ENCODE measurements at regions not wholly inside any gene's neighbourhood (a gene's known extent, or its start where the extent isn't known, plus 50 kb on each side); places are given as distances from the start of the nearest gene placed in this dataset.

- TF ChIP-seq POLR2A (IDR thresholded peaks at IDR 0.05) (no peak), CTCF (IDR thresholded peaks at IDR 0.05) (no peak)
- 84 to 88% methylated on average over 5 of the region's 5 CpGs for WGBS, 2 donors
- intact Hi-C loops (cut with DNase I): loop anchor here (10.0 kb wide), 1 partner anchor 413 kb away; no protein-coding TSS in a partner anchor
- H3K27ac ChIP-seq: no peak overlapping the region
- no peaks in the 10 kb centered on the region for H3K36me3 ChIP-seq
- DNase-seq: no peak
- no peaks in the 10 kb centered on the region for H3K9me3 ChIP-seq
- no peak overlapping the region for H3K4me3 ChIP-seq
- H3K27me3 ChIP-seq: peaks cover 0 to 9% (median 0%) of the 10 kb centered on the region in 4 donors
- H3K4me1 ChIP-seq: peaks cover 0 to 7% (median 0%) of the 10 kb centered on the region in 3 donors
Measured at GRCh38 chr20:1761598-1761997, 104.0 kb upstream of the SIRPG start.

- 30 to 39% methylated on average over 5 of the region's 5 CpGs for WGBS, 2 donors
- no peak for DNase-seq
- intact Hi-C loops (cut with DNase I): loop anchor here (10.0 kb wide), 1 partner anchor 414 kb away; no protein-coding TSS in a partner anchor
Measured at GRCh38 chr20:1761116-1761515, 103.5 kb upstream of the SIRPG start.

GRCh38 chr20:1758765-1759164 lies 101.2 kb upstream of the SIRPG start:
- no peak for TF ChIP-seq CTCF (IDR thresholded peaks at IDR 0.05)
- no peak for TF ChIP-seq POLR2A (IDR thresholded peaks at IDR 0.05)
- Histone ChIP-seq H3K4me1 (no peaks in the 10 kb centered on the region), H3K27ac (no peak overlapping the region), H3K4me3 (no peak overlapping the region), H3K27me3 (no peaks in the 10 kb centered on the region), H3K36me3 (no peaks in the 10 kb centered on the region), H3K9me3 (no peaks in the 10 kb centered on the region)
- intact Hi-C loops (cut with DNase I): no loop called here
- DNase-seq: no peak
- 64 to 85% methylated on average over 1 to 2 of the region's 2 CpGs for WGBS, 2 donors

More at GRCh38 chr20:1761116-1761515, 103.5 kb upstream of the SIRPG start:
- H3K27me3 ChIP-seq: peaks cover 0 to 9% (median 0%) of the 10 kb centered on the region in 4 donors
- TF ChIP-seq POLR2A (IDR thresholded peaks at IDR 0.05): no peak
- no peak for TF ChIP-seq CTCF (IDR thresholded peaks at IDR 0.05)
- H3K27ac ChIP-seq: no peak overlapping the region
- no peak overlapping the region for H3K4me3 ChIP-seq
- no peaks in the 10 kb centered on the region for H3K9me3 ChIP-seq
- no peaks in the 10 kb centered on the region for H3K36me3 ChIP-seq
- H3K4me1 ChIP-seq: peaks cover 0 to 7% (median 0%) of the 10 kb centered on the region in 3 donors

GRCh38 chr20:1757606-1758512 lies 100.3 kb upstream of the SIRPG start:
- WGBS, 2 donors: 60 to 78% methylated on average over 5 of the region's 5 CpGs
- Histone ChIP-seq H3K4me3 (no peak overlapping the region), H3K4me1 (no peaks in the 10 kb centered on the region)

More at GRCh38 chr20:1757606-1758512, 100.3 kb upstream of the SIRPG start:
- no peak for TF ChIP-seq POLR2A (IDR thresholded peaks at IDR 0.05)
- TF ChIP-seq CTCF (IDR thresholded peaks at IDR 0.05): no peak
- Histone ChIP-seq H3K27ac (no peak overlapping the region), H3K27me3 (no peaks in the 10 kb centered on the region), H3K9me3 (no peaks in the 10 kb centered on the region), H3K36me3 (no peaks in the 10 kb centered on the region)
- no peak for DNase-seq
- intact Hi-C loops (cut with DNase I): no loop called here

Measured in esophagus squamous epithelium (tissue), 5 donors.